HG02973 (cell line): ENCODE measurements at regions not wholly inside any gene's neighbourhood (a gene's known extent, or its start where the extent isn't known, plus 50 kb on each side); places are given as distances from the start of the nearest gene placed in this dataset.

Experiments used
- ATAC-seq: cut with Tn5 transposase; IDR thresholded peaks from one replicate; pipeline ENCODE4 v1.9.1; 2021; ENCODE audit warnings: moderate library complexity; ENCODE audit not compliant: unreplicated experiment

DNA sequence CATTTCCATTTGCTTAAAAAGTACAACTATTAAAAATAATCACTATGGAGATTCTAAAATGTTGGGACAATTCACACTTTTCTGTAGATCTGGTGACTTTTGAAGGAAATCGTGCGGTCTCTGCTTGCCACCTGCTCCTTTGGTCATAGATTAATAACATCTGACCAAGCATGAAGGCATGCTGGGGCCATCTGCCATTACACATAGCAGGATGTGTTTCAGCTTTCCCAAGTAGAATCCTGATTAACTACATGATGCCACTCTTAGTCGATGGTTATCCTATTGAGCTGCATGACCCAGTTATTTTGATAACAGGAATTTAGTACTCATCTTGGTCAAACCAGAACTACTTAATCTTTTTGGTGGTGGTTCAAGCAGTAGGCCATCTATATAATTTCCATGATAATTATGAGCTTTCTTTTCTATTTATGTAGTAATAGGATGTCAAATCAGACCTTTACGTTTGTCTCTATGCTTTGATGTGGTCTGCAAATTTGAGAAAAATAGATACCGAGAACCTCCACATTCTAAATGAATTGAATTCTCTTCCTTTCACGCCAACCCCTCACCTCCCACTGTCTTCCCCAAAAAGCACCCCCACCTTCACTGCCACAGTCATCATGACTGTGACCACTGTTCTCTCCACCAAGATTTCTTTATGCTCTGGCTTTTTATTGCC, 158.1 kb downstream of the DIPK2A start:
- ATAC-seq: no peak

DNA sequence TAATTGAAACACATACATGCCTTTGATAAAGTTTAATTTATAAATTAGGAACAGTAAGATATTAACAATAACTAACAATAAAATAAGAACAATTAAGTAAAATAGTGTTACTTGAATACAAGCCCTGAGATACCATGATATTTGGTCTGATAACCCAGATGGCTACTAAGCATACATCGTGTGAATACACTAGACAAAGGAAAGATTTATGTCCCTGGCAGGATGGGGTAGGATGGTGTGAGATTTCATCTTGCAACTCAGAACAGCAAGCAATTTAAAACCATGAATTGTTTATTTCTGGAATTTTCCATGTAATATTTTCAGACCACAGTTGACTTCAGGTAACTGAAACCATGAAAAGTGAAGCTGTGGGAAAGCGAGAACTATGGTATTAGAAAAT, 169.5 kb downstream of the DIPK2A start:
- ATAC-seq: no peak

DNA sequence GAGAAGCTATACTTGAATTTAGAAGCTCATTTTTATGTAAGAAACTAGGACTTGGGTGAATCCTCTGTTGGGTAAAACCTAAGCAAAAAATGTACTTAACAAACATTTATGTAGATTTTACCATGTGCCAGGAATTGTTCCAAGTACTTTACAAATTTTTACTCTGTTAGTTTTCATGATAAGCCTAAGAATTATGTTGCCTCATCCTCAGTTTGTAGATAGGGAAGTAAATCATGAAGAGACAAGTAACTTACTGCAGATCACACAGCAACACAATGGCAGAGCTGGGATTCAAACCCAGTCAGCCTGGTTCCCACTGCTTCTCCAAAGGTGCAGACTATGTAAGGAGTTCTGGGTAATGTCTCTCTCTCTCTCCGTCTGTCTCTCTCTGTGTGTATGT, 169.9 kb downstream of the DIPK2A start:
- no peak for ATAC-seq

DNA sequence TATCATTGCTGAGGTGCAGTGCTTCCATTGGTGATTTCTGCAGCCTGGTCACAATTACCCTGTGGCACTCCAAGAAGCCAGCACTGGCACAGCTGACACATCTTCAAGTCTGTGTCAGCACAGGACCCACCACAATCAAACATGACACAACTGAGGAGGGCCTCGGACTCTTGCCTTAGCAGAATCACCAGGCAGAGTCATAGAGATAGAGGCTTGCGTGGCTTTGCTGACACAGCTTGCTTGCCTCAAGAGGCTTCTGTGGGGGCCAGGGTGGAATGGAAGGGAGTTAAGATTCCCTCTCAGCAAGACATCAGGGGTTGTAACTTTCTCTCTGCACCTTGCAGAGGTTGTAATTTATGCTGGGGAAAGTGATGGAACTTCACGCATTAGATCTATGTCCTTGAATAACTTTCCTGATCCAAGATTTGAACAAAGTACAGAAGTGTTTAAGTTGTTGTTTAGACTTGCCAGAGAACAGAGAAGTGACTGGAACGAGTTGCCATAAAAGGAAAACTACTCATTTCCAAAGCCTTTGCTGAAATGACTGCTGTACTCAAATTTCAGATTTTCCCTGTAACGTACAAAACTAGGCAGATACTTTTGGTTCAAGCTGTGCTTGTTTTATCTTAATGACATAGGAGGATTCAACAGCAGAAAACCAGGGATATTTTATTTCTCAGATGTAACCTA, 170.7 kb downstream of the DIPK2A start:
- no peak for ATAC-seq

GRCh38 chr3:144148356-144148755, 176.7 kb downstream of the DIPK2A start:
- ATAC-seq: no peak

DNA sequence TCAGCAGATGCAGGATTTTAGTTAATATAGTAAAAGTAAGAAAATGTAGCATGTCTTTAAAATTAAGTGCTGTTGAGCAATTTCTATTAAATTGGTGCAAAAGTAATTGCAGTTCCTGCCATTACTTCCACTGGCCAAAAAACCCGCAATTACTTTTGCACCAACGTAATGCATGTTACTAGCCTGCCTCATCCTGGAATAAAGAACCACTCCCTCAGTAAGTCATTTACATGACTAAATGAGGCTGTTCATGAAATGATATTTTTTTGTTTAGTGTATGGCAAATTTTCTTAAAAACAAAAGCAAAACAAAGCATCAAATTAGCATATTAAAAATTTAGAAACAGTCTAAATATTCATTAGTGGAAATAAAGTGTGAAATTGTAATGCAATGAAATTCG, 180.4 kb downstream of the DIPK2A start:
- ATAC-seq: no peak

DNA sequence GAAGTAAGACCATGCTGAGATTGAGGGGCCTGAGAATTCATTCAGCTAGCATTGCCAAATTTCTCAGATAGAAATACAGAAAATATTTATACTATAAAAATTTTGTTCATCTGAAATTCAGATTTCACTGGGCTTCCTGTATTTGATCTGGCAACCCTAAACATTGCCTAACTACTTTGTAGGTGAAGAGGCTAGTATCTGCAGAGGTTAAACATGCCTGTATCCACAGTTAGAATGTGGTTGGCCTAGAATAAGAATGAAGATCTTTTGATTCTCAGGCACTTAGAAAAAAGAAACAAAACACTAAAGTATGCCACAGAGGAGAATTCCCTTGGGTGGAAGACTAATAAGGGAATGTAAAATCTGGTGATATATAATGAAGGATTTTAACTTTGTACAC, 189.0 kb downstream of the DIPK2A start:
- ATAC-seq: no peak

DNA sequence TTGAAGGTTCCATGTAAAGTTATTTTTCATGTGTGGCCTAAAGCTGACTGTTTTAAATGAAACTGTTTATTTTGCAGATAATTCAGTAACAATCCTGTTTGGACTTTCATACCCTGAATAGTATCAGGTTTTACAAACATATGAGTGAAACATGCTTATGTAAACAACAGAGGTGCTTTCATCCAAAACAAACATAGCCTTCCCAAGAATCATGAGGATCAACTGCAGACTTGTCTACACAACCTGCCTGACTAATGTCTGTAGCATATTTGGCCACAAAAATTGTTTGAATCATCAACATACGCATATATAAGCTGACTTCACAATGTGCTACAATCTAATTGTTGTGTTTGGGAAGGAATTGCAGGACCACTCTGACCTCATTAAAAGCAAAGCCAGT, 190.4 kb downstream of the DIPK2A start:
- ATAC-seq: no peak

- no peak for ATAC-seq
These were observed 192.7 kb downstream of the DIPK2A start for GRCh38 chr3:144164352-144164751.

DNA sequence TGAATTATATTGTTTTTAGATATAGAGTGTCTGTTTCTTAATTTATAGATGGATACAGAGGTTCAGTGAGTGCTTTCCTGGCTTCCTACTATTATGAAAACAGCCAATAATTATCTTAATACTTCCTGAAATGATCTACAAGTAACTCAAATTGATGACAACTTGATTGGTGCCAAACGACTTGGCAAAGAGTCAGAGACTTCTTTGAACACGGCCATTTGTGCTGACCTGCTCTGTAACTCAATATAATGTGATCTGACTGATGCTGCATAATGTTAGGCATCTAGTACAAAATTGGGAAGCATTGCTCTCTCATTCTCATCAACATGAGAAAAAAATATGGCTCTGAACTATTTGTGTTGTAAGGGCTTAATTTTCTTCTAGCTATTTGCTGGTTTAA, 193.9 kb downstream of the DIPK2A start:
- ATAC-seq: no peak

- no peak for ATAC-seq
These were observed 196.0 kb downstream of the DIPK2A start for GRCh38 chr3:144167634-144168033.

DNA sequence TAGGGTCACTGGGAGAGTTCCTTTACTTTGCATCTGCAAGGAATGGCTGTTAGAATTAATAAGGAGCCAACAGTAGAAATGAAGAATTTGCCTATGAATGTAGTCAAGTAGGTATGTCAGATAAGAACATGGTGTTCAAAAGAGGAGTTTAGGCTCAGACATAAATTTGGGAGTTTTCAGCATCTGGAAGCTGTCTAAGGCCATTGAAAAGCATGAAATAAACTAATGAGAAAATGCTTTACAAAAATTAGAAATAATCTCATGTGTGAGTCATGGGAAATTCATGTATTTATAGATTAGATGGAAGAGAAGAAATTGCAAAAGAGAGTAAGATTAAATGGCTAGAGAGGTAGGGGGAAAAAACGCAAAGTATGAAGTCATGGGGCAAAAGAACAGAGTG, 201.9 kb downstream of the DIPK2A start:
- no peak for ATAC-seq

DNA sequence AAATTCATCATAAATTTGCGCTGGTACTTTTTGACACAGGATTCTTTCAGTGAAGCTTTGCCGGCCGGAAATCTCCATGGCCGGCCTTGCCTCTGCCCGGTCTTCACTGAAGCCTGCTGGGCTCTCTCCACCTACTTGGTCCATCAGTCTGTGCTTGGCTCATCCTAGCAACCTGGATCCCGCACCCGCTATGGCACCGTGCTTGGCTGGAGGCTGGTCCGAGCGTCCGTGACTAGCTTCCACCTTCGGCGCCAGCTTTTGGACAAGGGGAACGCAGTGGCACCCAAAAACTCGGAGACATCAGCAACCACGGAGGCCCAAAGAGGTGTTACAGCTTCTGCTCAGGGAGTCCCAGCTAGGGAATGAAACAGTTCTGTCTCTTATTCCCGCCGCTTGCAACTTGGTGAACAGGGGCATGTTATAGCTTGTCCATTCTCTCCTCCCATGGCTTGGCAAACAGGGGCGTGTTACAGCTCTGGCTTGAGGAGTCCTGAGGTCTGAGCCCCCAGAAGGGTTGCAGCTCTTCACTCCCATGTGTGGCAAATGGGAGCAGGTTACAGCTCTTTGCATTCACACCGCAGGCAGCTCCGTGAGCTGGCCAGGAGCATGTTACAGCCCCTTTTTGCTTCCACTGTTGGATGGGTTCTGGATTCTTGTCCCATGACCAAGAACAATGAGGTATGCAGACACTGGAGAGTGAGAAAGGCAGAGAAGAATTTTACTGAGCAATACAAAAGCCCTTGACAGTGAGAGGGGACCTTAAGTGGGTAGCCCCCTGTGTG, 204.2 kb downstream of the DIPK2A start:
- ATAC-seq: no peak

- no peak for ATAC-seq
These were observed 206.0 kb downstream of the DIPK2A start for GRCh38 chr3:144177649-144178048.

DNA sequence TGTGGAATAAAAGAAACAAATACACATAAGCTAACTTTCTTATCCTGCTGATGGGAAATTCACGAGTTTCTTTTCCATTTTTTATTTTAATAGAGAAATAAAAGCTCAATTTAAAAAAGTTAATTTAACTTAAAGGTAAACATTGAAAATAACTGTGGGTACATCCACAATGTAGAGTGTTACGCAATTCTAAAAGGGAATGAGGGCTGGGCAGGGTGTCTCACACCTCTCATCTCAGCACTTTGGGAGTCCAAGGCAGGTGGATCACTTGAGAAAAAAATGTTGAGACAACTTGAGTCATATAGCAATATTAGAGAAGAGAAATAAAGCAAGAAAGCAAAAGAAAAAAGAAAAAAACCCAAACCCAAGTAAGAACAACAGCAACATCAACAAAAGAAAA, 207.0 kb downstream of the DIPK2A start:
- ATAC-seq: no peak

DNA sequence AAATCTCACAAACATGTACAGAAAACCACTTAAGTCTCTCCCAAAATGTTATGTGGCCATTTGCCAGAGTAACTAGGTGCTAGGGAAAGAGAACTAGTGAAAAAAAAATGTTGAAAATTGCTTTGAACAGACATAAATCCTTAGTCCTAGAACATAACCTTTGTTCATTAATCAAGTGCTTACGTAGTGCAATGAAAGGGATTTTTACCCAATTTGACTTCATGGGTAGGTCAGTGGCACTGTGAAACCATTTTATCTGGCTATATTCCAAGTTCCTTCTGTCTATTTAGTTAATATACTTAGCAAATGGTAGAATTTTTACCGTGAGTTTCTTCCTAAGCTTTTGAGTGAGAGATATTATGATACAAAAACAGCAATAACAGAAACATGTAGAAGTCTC, 209.4 kb downstream of the DIPK2A start:
- no peak for ATAC-seq

DNA sequence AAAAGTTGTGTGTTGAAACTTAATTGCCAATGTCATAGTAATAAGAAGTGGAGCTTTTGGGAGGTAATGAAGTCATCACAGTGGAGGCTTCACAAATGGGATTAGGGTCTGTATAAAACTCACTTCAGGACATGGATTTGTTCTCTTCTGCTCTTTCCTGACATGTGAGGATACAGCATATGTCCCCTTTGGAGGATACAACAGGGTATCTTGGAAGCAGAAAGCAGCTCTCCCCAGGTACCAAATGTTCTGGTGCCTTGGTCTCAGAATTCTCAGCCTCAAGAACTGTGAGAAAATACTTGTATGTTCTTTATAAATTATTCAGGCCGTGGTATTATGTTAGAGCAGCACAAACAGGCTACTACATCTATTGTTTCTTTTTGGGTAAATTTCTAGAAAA, 210.9 kb downstream of the DIPK2A start:
- no peak for ATAC-seq

- ATAC-seq: no peak
These were observed 213.7 kb downstream of the DIPK2A start for GRCh38 chr3:144185276-144185675.

- ATAC-seq: no peak
These were observed 216.0 kb downstream of the DIPK2A start for GRCh38 chr3:144187531-144188210.

- ATAC-seq: no peak
These were observed 217.4 kb downstream of the DIPK2A start for GRCh38 chr3:144189044-144189443.

- no peak for ATAC-seq
These were observed 225.5 kb downstream of the DIPK2A start for GRCh38 chr3:144197116-144197515.

- ATAC-seq: no peak
These were observed 226.0 kb downstream of the DIPK2A start for GRCh38 chr3:144197582-144197981.
